ENCODE measurements at regions not wholly inside any gene's neighbourhood (a gene's known extent, or its start where the extent isn't known, plus 50 kb on each side); places are given as distances from the start of the nearest gene placed in this dataset.

GRCh38 chr4:91894006-91894405 is 409.8 kb upstream of the GRID2 start:
- Histone ChIP-seq H3K4me2 (ENCODE audit: low read length) (no peak overlapping the region), H2BK15ac (replicated peaks; ENCODE audit: low read depth) (no peak overlapping the region), H3K23ac (ENCODE audit: low read length) (no peak overlapping the region), H3K27me3 (ENCODE audit: insufficient read depth, low read length, poor library complexity) (no peaks in the 10 kb centered on the region), H3K9ac (ENCODE audit: low read length) (no peak overlapping the region), H3K79me2 (ENCODE audit: control insufficient read depth, insufficient read depth, low read length) (no peaks in the 10 kb centered on the region), H3K4ac (ENCODE audit: low read depth, low read length) (no peak overlapping the region), H3K4me3 (ENCODE audit: low read length) (no peak overlapping the region), H3K18ac (ENCODE audit: low read length) (no peak overlapping the region), H3K36me3 (ENCODE audit: control insufficient read depth, insufficient read depth, low read length) (no peaks in the 10 kb centered on the region), H3K56ac (ENCODE audit: low read length) (no peak overlapping the region), H3K79me1 (ENCODE audit: low read length) (no peaks in the 10 kb centered on the region), H2BK5ac (ENCODE audit: low read length) (no peak overlapping the region), H2AK5ac (ENCODE audit: low read length) (no peak overlapping the region), H3K27ac (ENCODE audit: low read depth, low read length) (no peak overlapping the region), H4K5ac (ENCODE audit: low read length) (no peak overlapping the region), H2BK120ac (ENCODE audit: low read depth, low read length) (no peak overlapping the region), H3K4me1 (ENCODE audit: control insufficient read depth, low read depth, low read length) (no peaks in the 10 kb centered on the region), H4K8ac (ENCODE audit: low read depth, low read length) (no peak overlapping the region)
- DNase-seq = no peak

GRCh38 chr4:91904556-91904955 is 399.2 kb upstream of the GRID2 start:
- Histone ChIP-seq H3K4me1 (ENCODE audit: control insufficient read depth, low read depth, low read length) (no peaks in the 10 kb centered on the region), H3K79me1 (ENCODE audit: low read length) (no peaks in the 10 kb centered on the region), H4K8ac (ENCODE audit: low read depth, low read length) (no peak overlapping the region), H3K4me3 (ENCODE audit: low read length) (no peak overlapping the region), H3K36me3 (ENCODE audit: control insufficient read depth, insufficient read depth, low read length) (no peaks in the 10 kb centered on the region), H3K79me2 (ENCODE audit: control insufficient read depth, insufficient read depth, low read length) (no peaks in the 10 kb centered on the region), H2BK120ac (ENCODE audit: low read depth, low read length) (no peak overlapping the region), H3K23ac (ENCODE audit: low read length) (no peak overlapping the region), H3K27me3 (ENCODE audit: insufficient read depth, low read length, poor library complexity) (no peaks in the 10 kb centered on the region), H3K4me2 (ENCODE audit: low read length) (no peak overlapping the region), H2BK5ac (ENCODE audit: low read length) (no peak overlapping the region), H2BK15ac (replicated peaks; ENCODE audit: low read depth) (no peak overlapping the region), H2AK5ac (ENCODE audit: low read length) (no peak overlapping the region), H3K27ac (ENCODE audit: low read depth, low read length) (no peak overlapping the region), H3K18ac (ENCODE audit: low read length) (no peak overlapping the region), H3K56ac (ENCODE audit: low read length) (no peak overlapping the region), H3K4ac (ENCODE audit: low read depth, low read length) (no peak overlapping the region), H3K9ac (ENCODE audit: low read length) (no peak overlapping the region), H4K5ac (ENCODE audit: low read length) (no peak overlapping the region)
- no peak for DNase-seq
- no CpG with 5 or more reads among the region's 1 CpG for WGBS (ENCODE audit: extremely low coverage, insufficient coverage, low lambda C conversion rate)

- no peak overlapping the region for H3K56ac ChIP-seq (ENCODE audit: low read length)
- H2AK5ac ChIP-seq (ENCODE audit: low read length) = no peak overlapping the region
- no peak overlapping the region for H2BK5ac ChIP-seq (ENCODE audit: low read length)
- H3K4ac ChIP-seq (ENCODE audit: low read depth, low read length) = no peak overlapping the region
- H3K4me1 ChIP-seq (ENCODE audit: control insufficient read depth, low read depth, low read length) = no peaks in the 10 kb centered on the region
- H3K79me2 ChIP-seq (ENCODE audit: control insufficient read depth, insufficient read depth, low read length) = no peaks in the 10 kb centered on the region
- no CpG with 5 or more reads among the region's 2 CpGs for WGBS (ENCODE audit: extremely low coverage, insufficient coverage, low lambda C conversion rate)
- H3K79me1 ChIP-seq (ENCODE audit: low read length) = no peaks in the 10 kb centered on the region
- H3K4me3 ChIP-seq (ENCODE audit: low read length) = no peak overlapping the region
- no peaks in the 10 kb centered on the region for H3K27me3 ChIP-seq (ENCODE audit: insufficient read depth, low read length, poor library complexity)
- H3K23ac ChIP-seq (ENCODE audit: low read length) = no peak overlapping the region
- H3K9ac ChIP-seq (ENCODE audit: low read length) = no peak overlapping the region
- H3K27ac ChIP-seq (ENCODE audit: low read depth, low read length) = no peak overlapping the region
- H3K4me2 ChIP-seq (ENCODE audit: low read length) = no peak overlapping the region
- H3K36me3 ChIP-seq (ENCODE audit: control insufficient read depth, insufficient read depth, low read length) = no peaks in the 10 kb centered on the region
- H3K18ac ChIP-seq (ENCODE audit: low read length) = no peak overlapping the region
- H2BK120ac ChIP-seq (ENCODE audit: low read depth, low read length) = no peak overlapping the region
- H4K8ac ChIP-seq (ENCODE audit: low read depth, low read length) = no peak overlapping the region
- no peak overlapping the region for H2BK15ac ChIP-seq (replicated peaks; ENCODE audit: low read depth)
- no peak for DNase-seq
- no peak overlapping the region for H4K5ac ChIP-seq (ENCODE audit: low read length)
Measured at GRCh38 chr4:91909963-91910362, 393.8 kb upstream of the GRID2 start.

GRCh38 chr4:91914176-91914804 is 389.5 kb upstream of the GRID2 start:
- no peak overlapping the region for H3K18ac ChIP-seq (ENCODE audit: low read length)
- WGBS (ENCODE audit: extremely low coverage, insufficient coverage, low lambda C conversion rate) = no CpG with 5 or more reads among the region's 1 CpG
- H3K4me3 ChIP-seq (ENCODE audit: low read length) = no peak overlapping the region
- H3K56ac ChIP-seq (ENCODE audit: low read length) = no peak overlapping the region
- H3K4me2 ChIP-seq (ENCODE audit: low read length) = no peak overlapping the region
- no peak overlapping the region for H4K5ac ChIP-seq (ENCODE audit: low read length)
- no peak overlapping the region for H4K8ac ChIP-seq (ENCODE audit: low read depth, low read length)
- no peak overlapping the region for H3K4ac ChIP-seq (ENCODE audit: low read depth, low read length)
- H3K79me2 ChIP-seq (ENCODE audit: control insufficient read depth, insufficient read depth, low read length) = no peaks in the 10 kb centered on the region
- H3K36me3 ChIP-seq (ENCODE audit: control insufficient read depth, insufficient read depth, low read length) = no peaks in the 10 kb centered on the region
- no peak overlapping the region for H2BK120ac ChIP-seq (ENCODE audit: low read depth, low read length)
- H2BK15ac ChIP-seq (replicated peaks; ENCODE audit: low read depth) = no peak overlapping the region
- no peak overlapping the region for H2BK5ac ChIP-seq (ENCODE audit: low read length)
- H3K23ac ChIP-seq (ENCODE audit: low read length) = no peak overlapping the region
- H3K27me3 ChIP-seq (ENCODE audit: insufficient read depth, low read length, poor library complexity) = no peaks in the 10 kb centered on the region
- no peak overlapping the region for H3K9ac ChIP-seq (ENCODE audit: low read length)
- DNase-seq = no peak
- H3K27ac ChIP-seq (ENCODE audit: low read depth, low read length) = no peak overlapping the region
- no peaks in the 10 kb centered on the region for H3K79me1 ChIP-seq (ENCODE audit: low read length)
- H2AK5ac ChIP-seq (ENCODE audit: low read length) = no peak overlapping the region
- H3K4me1 ChIP-seq (ENCODE audit: control insufficient read depth, low read depth, low read length) = no peaks in the 10 kb centered on the region

GRCh38 chr4:91916219-91916618 is 387.5 kb upstream of the GRID2 start:
- H2BK15ac ChIP-seq (replicated peaks; ENCODE audit: low read depth) = no peak overlapping the region
- no peak overlapping the region for H2AK5ac ChIP-seq (ENCODE audit: low read length)
- H2BK5ac ChIP-seq (ENCODE audit: low read length) = no peak overlapping the region
- H3K79me1 ChIP-seq (ENCODE audit: low read length) = no peaks in the 10 kb centered on the region
- H4K8ac ChIP-seq (ENCODE audit: low read depth, low read length) = no peak overlapping the region
- H3K23ac ChIP-seq (ENCODE audit: low read length) = no peak overlapping the region
- H3K4ac ChIP-seq (ENCODE audit: low read depth, low read length) = no peak overlapping the region
- no peak overlapping the region for H3K56ac ChIP-seq (ENCODE audit: low read length)
- H3K9ac ChIP-seq (ENCODE audit: low read length) = no peak overlapping the region
- H4K5ac ChIP-seq (ENCODE audit: low read length) = no peak overlapping the region
- no peaks in the 10 kb centered on the region for H3K27me3 ChIP-seq (ENCODE audit: insufficient read depth, low read length, poor library complexity)
- H3K18ac ChIP-seq (ENCODE audit: low read length) = no peak overlapping the region
- no peak overlapping the region for H3K4me2 ChIP-seq (ENCODE audit: low read length)
- H3K4me1 ChIP-seq (ENCODE audit: control insufficient read depth, low read depth, low read length) = no peaks in the 10 kb centered on the region
- no peaks in the 10 kb centered on the region for H3K36me3 ChIP-seq (ENCODE audit: control insufficient read depth, insufficient read depth, low read length)
- no peak overlapping the region for H3K27ac ChIP-seq (ENCODE audit: low read depth, low read length)
- H3K4me3 ChIP-seq (ENCODE audit: low read length) = no peak overlapping the region
- H2BK120ac ChIP-seq (ENCODE audit: low read depth, low read length) = no peak overlapping the region
- H3K79me2 ChIP-seq (ENCODE audit: control insufficient read depth, insufficient read depth, low read length) = no peaks in the 10 kb centered on the region
- DNase-seq = no peak

- no peak overlapping the region for H2BK120ac ChIP-seq (ENCODE audit: low read depth, low read length)
- no CpG with 5 or more reads among the region's 5 CpGs for WGBS (ENCODE audit: extremely low coverage, insufficient coverage, low lambda C conversion rate)
Measured at GRCh38 chr4:91924625-91925024, 379.1 kb upstream of the GRID2 start.

More at GRCh38 chr4:91924625-91925024, 379.1 kb upstream of the GRID2 start:
- Histone ChIP-seq H2BK5ac (ENCODE audit: low read length) (no peak overlapping the region), H3K4me2 (ENCODE audit: low read length) (no peak overlapping the region), H4K8ac (ENCODE audit: low read depth, low read length) (no peak overlapping the region), H3K79me1 (ENCODE audit: low read length) (no peaks in the 10 kb centered on the region), H3K27me3 (ENCODE audit: insufficient read depth, low read length, poor library complexity) (no peaks in the 10 kb centered on the region), H3K18ac (ENCODE audit: low read length) (no peak overlapping the region), H3K4me1 (ENCODE audit: control insufficient read depth, low read depth, low read length) (no peaks in the 10 kb centered on the region), H3K79me2 (ENCODE audit: control insufficient read depth, insufficient read depth, low read length) (no peaks in the 10 kb centered on the region), H3K56ac (ENCODE audit: low read length) (no peak overlapping the region), H3K36me3 (ENCODE audit: control insufficient read depth, insufficient read depth, low read length) (no peaks in the 10 kb centered on the region), H2AK5ac (ENCODE audit: low read length) (no peak overlapping the region), H2BK15ac (replicated peaks; ENCODE audit: low read depth) (no peak overlapping the region), H3K23ac (ENCODE audit: low read length) (no peak overlapping the region), H4K5ac (ENCODE audit: low read length) (no peak overlapping the region), H3K9ac (ENCODE audit: low read length) (no peak overlapping the region), H3K4ac (ENCODE audit: low read depth, low read length) (no peak overlapping the region), H3K27ac (ENCODE audit: low read depth, low read length) (no peak overlapping the region), H3K4me3 (ENCODE audit: low read length) (no peak overlapping the region)
- DNase-seq = no peak

Data from mesendoderm (in vitro differentiated cells).